Gastroesophageal sphincter (tissue), 4 donors: ENCODE measurements at regions not wholly inside any gene's neighbourhood (a gene's known extent, or its start where the extent isn't known, plus 50 kb on each side); places are given as distances from the start of the nearest gene placed in this dataset.

Experiments
- ATAC-seq: fragments of 150-250 bp; one replicate; pipeline ENCODE4 v1.9.1; 2016; ENCODE audit warnings: mild to moderate bottlenecking, moderate library complexity
- H3K27ac ChIP-seq, 4 donors: fragments of 200-600 bp; sonication (generic) in 3 of 4; 1 replicate in 3 of 4; 2 replicates in 1 of 4; pipeline ENCODE4 v1.5.1; 2016 to 2019
- H3K27me3 ChIP-seq: fragments of 200-600 bp; sonication (generic); one replicate; pipeline ENCODE4 v1.5.1; 2019
- H3K36me3 ChIP-seq, 2 donors: fragments of 200-600 bp; sonication (generic); one replicate each; pipeline ENCODE4 v1.5.1; 2019; ENCODE audit warnings: control low read depth in 1 of 2
- H3K4me1 ChIP-seq, 3 donors: fragments of 200-600 bp; sonication (generic); 1 replicate in 2 of 3; 2 replicates in 1 of 3; pipeline ENCODE4 v1.5.1; 2016 to 2019; ENCODE audit warnings: control low read depth in 2 of 3
- H3K4me3 ChIP-seq, 2 donors: fragments of 200-600 bp; sonication (generic); one replicate each; pipeline ENCODE4 v1.5.1; 2019; ENCODE audit warnings: mild to moderate bottlenecking in 1 of 2, moderate library complexity in 1 of 2
- H3K9me3 ChIP-seq, 3 donors: fragments of 200-600 bp; sonication (generic); one replicate each; pipeline ENCODE4 v1.5.1; 2017 to 2019; ENCODE audit warnings: control low read depth in 2 of 3
- CTCF ChIP-seq, 4 experiments: fragments of 200-600 bp in 2 of 4; fragments of 450-650 bp in 2 of 4; sonication (generic) in 1 of 4; IDR thresholded peaks; one replicate each; pipeline ENCODE4 v1.5.1; 2017 to 2019; ENCODE audit warnings: antibody characterized with exemption in 4 of 4, mild to moderate bottlenecking in 2 of 4, moderate library complexity in 2 of 4
- EP300 ChIP-seq: sonication (generic); formaldehyde crosslinking; IDR thresholded peaks from one replicate; pipeline ENCODE4 v1.6.1; 2017; ENCODE audit warnings: antibody characterized with exemption, mild to moderate bottlenecking
- POLR2A ChIP-seq, 2 donors: fragments of 450-650 bp; IDR thresholded peaks; one replicate each; pipeline ENCODE4 v1.6.1; 2017; ENCODE audit warnings: antibody characterized with exemption in 2 of 2, mild to moderate bottlenecking in 2 of 2, moderate library complexity in 1 of 2
- POLR2AphosphoS5 ChIP-seq: sonication (generic); formaldehyde crosslinking; IDR thresholded peaks from one replicate; pipeline ENCODE4 v1.6.1; 2017; ENCODE audit warnings: antibody characterized with exemption
- WGBS, 2 donors: methylation state at CpG; one replicate each; pipeline ENCODE4 v1.1.5; 2018; ENCODE audit warnings: low coverage in 1 of 2; 5-methylcytosine and 5-hydroxymethylcytosine counted together

DNA sequence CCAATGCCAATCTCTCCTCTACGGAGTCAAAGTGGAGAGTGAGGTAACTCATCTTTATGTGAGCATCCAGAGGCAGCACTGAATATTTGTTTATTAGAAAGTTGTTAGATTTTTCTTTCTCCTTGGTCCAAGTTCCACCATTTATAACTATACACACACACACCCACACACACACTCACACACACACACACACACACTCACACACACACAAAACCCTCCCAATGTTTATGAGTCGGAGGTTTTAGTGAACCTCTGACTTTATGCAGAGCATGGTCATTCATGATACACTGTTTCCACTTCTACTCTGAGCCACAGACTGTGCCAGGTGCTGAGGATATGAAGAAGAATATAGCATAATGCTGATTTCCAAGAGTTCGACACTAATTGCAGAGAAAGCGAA lies 132.9 kb upstream of the CCDC68 start:
- TF ChIP-seq CTCF (IDR thresholded peaks at IDR 0.05): no peak
- Histone ChIP-seq H3K4me3 (no peak overlapping the region), H3K4me1 (no peaks in the 10 kb centered on the region), H3K27me3 (no peaks in the 10 kb centered on the region), H3K36me3 (no peaks in the 10 kb centered on the region), H3K27ac (no peak overlapping the region), H3K9me3 (no peaks in the 10 kb centered on the region)
- WGBS, 2 donors: 71 to 81% methylated on average over 2 to 4 of the region's 4 CpGs
- ATAC-seq: no peak

GRCh38 chr18:55090564-55091188 lies 131.4 kb upstream of the CCDC68 start:
- WGBS, 2 donors: 57 to 69% methylated on average over 2 to 3 of the region's 3 CpGs

GRCh38 chr18:55089610-55090009 lies 130.3 kb upstream of the CCDC68 start:
- no peaks in the 10 kb centered on the region for H3K27me3 ChIP-seq
- WGBS, 2 donors: 84 to 90% methylated on average over 3 of the region's 3 CpGs
- no peak for ATAC-seq
- no peak overlapping the region for H3K4me3 ChIP-seq
- TF ChIP-seq POLR2A (IDR thresholded peaks at IDR 0.05) (no peak), CTCF (IDR thresholded peaks at IDR 0.05) (no peak), POLR2AphosphoS5 (no peak), EP300 (no peak)
- no peak overlapping the region for H3K27ac ChIP-seq
- H3K36me3 ChIP-seq: no peaks in the 10 kb centered on the region
- H3K9me3 ChIP-seq: no peaks in the 10 kb centered on the region
- no peaks in the 10 kb centered on the region for H3K4me1 ChIP-seq

More at GRCh38 chr18:55090564-55091188, 131.4 kb upstream of the CCDC68 start:
- no peak for ATAC-seq
- Histone ChIP-seq H3K27ac (no peak overlapping the region), H3K27me3 (no peaks in the 10 kb centered on the region), H3K4me3 (no peak overlapping the region), H3K4me1 (no peaks in the 10 kb centered on the region), H3K9me3 (no peaks in the 10 kb centered on the region), H3K36me3 (no peaks in the 10 kb centered on the region)
- no peak for TF ChIP-seq EP300

GRCh38 chr18:55088561-55088960 lies 129.3 kb upstream of the CCDC68 start:
- no peak for ATAC-seq
- Histone ChIP-seq H3K4me3 (no peak overlapping the region), H3K9me3 (no peaks in the 10 kb centered on the region), H3K36me3 (no peaks in the 10 kb centered on the region), H3K27me3 (no peaks in the 10 kb centered on the region), H3K27ac (no peak overlapping the region), H3K4me1 (no peaks in the 10 kb centered on the region)
- no peak for TF ChIP-seq CTCF (IDR thresholded peaks at IDR 0.05)
- no peak for TF ChIP-seq EP300
- TF ChIP-seq POLR2AphosphoS5: no peak
- TF ChIP-seq POLR2A (IDR thresholded peaks at IDR 0.05): no peak
- 60 to 66% methylated on average over 3 of the region's 3 CpGs for WGBS, 2 donors

- H3K27ac ChIP-seq: no peak overlapping the region
- TF ChIP-seq POLR2AphosphoS5 (no peak), POLR2A (IDR thresholded peaks at IDR 0.05) (no peak), CTCF (IDR thresholded peaks at IDR 0.05) (no peak), EP300 (no peak)
- WGBS, 2 donors: 50 to 56% methylated on average over 2 of the region's 2 CpGs
These were observed 128.7 kb upstream of the CCDC68 start for GRCh38 chr18:55088000-55088401.

More at GRCh38 chr18:55088000-55088401, 128.7 kb upstream of the CCDC68 start:
- no peak for ATAC-seq
- Histone ChIP-seq H3K9me3 (no peaks in the 10 kb centered on the region), H3K4me3 (no peak overlapping the region), H3K36me3 (no peaks in the 10 kb centered on the region), H3K27me3 (no peaks in the 10 kb centered on the region), H3K4me1 (no peaks in the 10 kb centered on the region)
